H1 (cell line): ENCODE measurements at regions not wholly inside any gene's neighbourhood (a gene's known extent, or its start where the extent isn't known, plus 50 kb on each side); places are given as distances from the start of the nearest gene placed in this dataset.

Source experiments
- CTCF ChIA-PET: fragments of 300-600 bp; sonication (Branson Sonifier 250); formaldehyde crosslinking; loops from one replicate; lab custom pipeline; 2021; ENCODE audit not compliant: partially characterized antibody; lab: Charles Lee
- POLR2A ChIA-PET: fragments of 300-600 bp; sonication (Branson Sonifier 250); formaldehyde crosslinking; loops from one replicate; lab custom pipeline; 2021; ENCODE audit warnings: inconsistent platforms; ENCODE audit not compliant: partially characterized antibody; lab: Charles Lee
- DNase-seq, 2 experiments: peaks; one replicate each; pipeline versions ENCODE4 v3.0.0 to v3.0.0-alpha.2; 2010 to 2022; ENCODE audit warnings: low spot score in 2 of 2, low read depth in 1 of 2, mixed read lengths in 1 of 2
- FAIRE-seq: peaks from 2 replicates; lab custom pipeline; 2011; peaks lifted over from hg19 to GRCh38; lab: Jason Lieb, UNC
- H2AFZ ChIP-seq: 2 replicates; pipeline ENCODE4 v1.8.1; 2012; ENCODE audit warnings: low read length, inconsistent platforms
- H2AK5ac ChIP-seq: 2 replicates; pipeline ENCODE4 v1.6.1; 2013; ENCODE audit warnings: low read depth, low read length
- H2BK120ac ChIP-seq: replicated peaks from 2 replicates; pipeline ENCODE3; 2013; ENCODE audit warnings: low read depth, low read length, inconsistent platforms
- H2BK12ac ChIP-seq: 2 replicates; pipeline ENCODE4 v1.6.1; 2013; ENCODE audit warnings: low read depth, low read length
- H2BK15ac ChIP-seq: 2 replicates; pipeline ENCODE4 v1.6.1; 2013; ENCODE audit warnings: low read length
- H2BK20ac ChIP-seq: 2 replicates; pipeline ENCODE4 v1.6.1; 2013; ENCODE audit warnings: low read length
- H2BK5ac ChIP-seq: 2 replicates; pipeline ENCODE4 v1.6.1; 2013; ENCODE audit warnings: low read depth, low read length
- H3K14ac ChIP-seq: 2 replicates; pipeline ENCODE4 v1.6.1; 2013; ENCODE audit warnings: inconsistent platforms; ENCODE audit not compliant: insufficient read length
- H3K18ac ChIP-seq: 2 replicates; pipeline ENCODE4 v1.6.1; 2013; ENCODE audit warnings: low read length; ENCODE audit errors: extremely low read depth
- H3K23ac ChIP-seq: 2 replicates; pipeline ENCODE4 v1.6.1; 2013; ENCODE audit warnings: inconsistent platforms; ENCODE audit not compliant: insufficient read length
- H3K23me2 ChIP-seq: 2 replicates; pipeline ENCODE4 v1.6.1; 2013; ENCODE audit warnings: low read depth, low read length
- H3K27ac ChIP-seq: 2 replicates; pipeline ENCODE4 v1.6.1; 2011; ENCODE audit warnings: low read depth, low read length, inconsistent platforms
- H3K27me3 ChIP-seq, 4 experiments: replicated peaks in 1 of 4; 1 replicate in 1 of 4; 2 replicates in 3 of 4; pipeline versions ENCODE4 v1.6.1 to v1.8.1; 2011 to 2013; ENCODE audit warnings: low read length in 3 of 4, mild to moderate bottlenecking in 3 of 4, inconsistent platforms in 2 of 4, mixed read lengths in 2 of 4, moderate library complexity in 1 of 4; ENCODE audit not compliant: control insufficient read depth in 3 of 4, insufficient read depth in 3 of 4; ENCODE audit errors: extremely low read depth in 1 of 4
- H3K36me3 ChIP-seq, 4 experiments: 2 replicates each; pipeline versions ENCODE4 v1.6.1 to v1.8.1; 2011 to 2013; ENCODE audit warnings: mild to moderate bottlenecking in 4 of 4, low read length in 3 of 4, moderate library complexity in 2 of 4, control low read depth in 1 of 4, inconsistent platforms in 1 of 4; ENCODE audit not compliant: insufficient read depth in 4 of 4, control insufficient read depth in 2 of 4
- H3K4ac ChIP-seq: replicated peaks from 2 replicates; pipeline ENCODE3; 2013; ENCODE audit warnings: low read length, low read depth, mixed read lengths, inconsistent platforms; ENCODE audit not compliant: insufficient read length
- H3K4me1 ChIP-seq, 4 experiments: replicated peaks in 1 of 4; 1 replicate in 1 of 4; 2 replicates in 3 of 4; pipeline versions ENCODE4 v1.6.1 to v1.8.1; 2011 to 2013; ENCODE audit warnings: low read length in 3 of 4, inconsistent platforms in 2 of 4, mixed read lengths in 1 of 4; ENCODE audit not compliant: insufficient read depth in 4 of 4, control insufficient read depth in 3 of 4
- H3K4me2 ChIP-seq, 2 experiments: 2 replicates each; pipeline versions ENCODE4 v1.6.1 to v1.8.1; 2011 to 2013; ENCODE audit warnings: low read depth in 2 of 2, low read length in 2 of 2, control low read depth in 1 of 2, inconsistent platforms in 1 of 2, mild to moderate bottlenecking in 1 of 2; ENCODE audit not compliant: insufficient read depth in 1 of 2
- H3K4me3 ChIP-seq, 4 experiments: fragments of 200-600, 300-600 bp in 1 of 4; sonication (generic), shearing (Covaris generic), sonication (Bioruptor Twin) in 1 of 4; 2 replicates each; pipeline versions ENCODE4 v1.5.1 to v1.8.1; 2011 to 2016; ENCODE audit warnings: low read length in 4 of 4, low read depth in 3 of 4, control low read depth in 2 of 4, inconsistent platforms in 2 of 4, mild to moderate bottlenecking in 2 of 4, mixed read lengths in 1 of 4, moderate library complexity in 1 of 4; ENCODE audit not compliant: insufficient read depth in 2 of 4; ENCODE audit errors: extremely low read depth in 1 of 4
- H3K56ac ChIP-seq: replicated peaks from 2 replicates; pipeline ENCODE3; 2013; ENCODE audit warnings: low read depth, mild to moderate bottlenecking, mixed read lengths, low read length, inconsistent platforms; ENCODE audit not compliant: insufficient read length
- H3K79me1 ChIP-seq: 2 replicates; pipeline ENCODE4 v1.6.1; 2013; ENCODE audit warnings: low read depth, low read length, control low read depth
- H3K79me2 ChIP-seq, 2 experiments: 2 replicates each; pipeline versions ENCODE4 v1.6.1 to v1.8.1; 2012 to 2013; ENCODE audit warnings: low read length in 2 of 2, mild to moderate bottlenecking in 2 of 2, inconsistent platforms in 1 of 2; ENCODE audit not compliant: insufficient read depth in 2 of 2, control insufficient read depth in 1 of 2
- H3K9ac ChIP-seq, 4 experiments: replicated peaks in 1 of 4; 1 replicate in 1 of 4; 2 replicates in 3 of 4; pipeline versions ENCODE4 v1.6.1 to v1.8.1; 2011 to 2013; ENCODE audit warnings: low read depth in 3 of 4, low read length in 3 of 4, control low read depth in 2 of 4, mild to moderate bottlenecking in 2 of 4, moderate library complexity in 2 of 4, inconsistent platforms in 1 of 4; ENCODE audit errors: extremely low read depth in 1 of 4
- H3K9me3 ChIP-seq, 2 experiments: 2 replicates each; pipeline versions ENCODE4 v1.6.1 to v1.8.1; 2012 to 2013; ENCODE audit warnings: mild to moderate bottlenecking in 2 of 2, moderate library complexity in 2 of 2, control low read depth in 1 of 2, inconsistent platforms in 1 of 2, low read depth in 1 of 2, low read length in 1 of 2, mixed read lengths in 1 of 2; ENCODE audit not compliant: insufficient read depth in 2 of 2
- H4K20me1 ChIP-seq, 2 experiments: replicated peaks in 1 of 2; 2 replicates each; pipeline versions ENCODE3 to v1.8.1; 2011 to 2013; ENCODE audit warnings: inconsistent platforms in 2 of 2, low read length in 2 of 2, mild to moderate bottlenecking in 1 of 2; ENCODE audit not compliant: insufficient read depth in 2 of 2, control insufficient read depth in 1 of 2
- H4K5ac ChIP-seq: 2 replicates; pipeline ENCODE4 v1.6.1; 2013; ENCODE audit warnings: low read length, low read depth, mixed read lengths, inconsistent platforms; ENCODE audit not compliant: insufficient read length
- H4K8ac ChIP-seq: 2 replicates; pipeline ENCODE4 v1.8.0; 2013; ENCODE audit warnings: mild to moderate bottlenecking, moderate library complexity, low read length, inconsistent platforms; ENCODE audit not compliant: insufficient read depth; ENCODE audit errors: extremely low read depth
- H4K91ac ChIP-seq: replicated peaks from 2 replicates; pipeline ENCODE3; 2013; ENCODE audit warnings: low read length, mixed read lengths, inconsistent platforms; ENCODE audit not compliant: insufficient read length
- ASH2L ChIP-seq: fragments of 200-600, 300-600 bp; sonication (generic); IDR thresholded peaks from one replicate; pipeline ENCODE4 v1.7.1; 2017; ENCODE audit warnings: low read length
- CHD1 ChIP-seq: IDR thresholded peaks from 2 replicates; pipeline ENCODE4 v1.6.1; 2012; ENCODE audit warnings: low read depth, low read length, improper control_type of control experiment
- CHD2 ChIP-seq: IDR thresholded peaks from 2 replicates; pipeline ENCODE4 v1.6.1; 2012; ENCODE audit warnings: low read length, improper control_type of control experiment
- EGR1 ChIP-seq: IDR thresholded peaks from 2 replicates; pipeline ENCODE4 v1.6.1; 2011; ENCODE audit warnings: low read depth, low read length, borderline replicate concordance
- JUN ChIP-seq: IDR thresholded peaks from 2 replicates; pipeline ENCODE4 v1.6.1; 2011; ENCODE audit warnings: low read depth, mild to moderate bottlenecking, improper control_type of control experiment, low read length
- RAD21 ChIP-seq, 2 experiments: IDR thresholded peaks in 1 of 2; conservative IDR thresholded peaks in 1 of 2; 2 replicates each; pipeline ENCODE4 v1.6.1; 2011; ENCODE audit warnings: low read depth in 2 of 2, low read length in 2 of 2, improper control_type of control experiment in 1 of 2, inconsistent platforms in 1 of 2, mild to moderate bottlenecking in 1 of 2, moderate library complexity in 1 of 2
- RBBP5 ChIP-seq: IDR thresholded peaks from 2 replicates; pipeline ENCODE4 v1.7.1; 2012; ENCODE audit warnings: low read depth, mild to moderate bottlenecking, inconsistent platforms, low read length, moderate library complexity, borderline replicate concordance
- SAP30 ChIP-seq: fragments of 300-600 bp; sonication (generic); IDR thresholded peaks from 2 replicates; pipeline ENCODE4 v1.7.1; 2012; ENCODE audit warnings: low read length, moderate library complexity, mild to moderate bottlenecking, inconsistent platforms; ENCODE audit not compliant: insufficient read depth, insufficient replicate concordance
- SP4 ChIP-seq: IDR thresholded peaks from 2 replicates; pipeline ENCODE4 v1.6.1; 2012; ENCODE audit warnings: low read length, inconsistent platforms
- TAF7 ChIP-seq: optimal IDR thresholded peaks from 2 replicates; pipeline ENCODE3; 2011; ENCODE audit warnings: low read depth, mild to moderate bottlenecking, inconsistent platforms, low read length, moderate library complexity, borderline replicate concordance
- WGBS, 2 experiments: shearing (Covaris generic) in 1 of 2; methylation state at CpG; one replicate each; pipeline versions ENCODE4 v1.1.6 to v1.1.7; 2013 to 2015; ENCODE audit warnings: low lambda C conversion rate in 2 of 2, mixed read lengths in 2 of 2, inconsistent platforms in 1 of 2, low coverage in 1 of 2, missing lambda C conversion rate in 1 of 2; ENCODE audit not compliant: insufficient replicate concordance in 2 of 2, insufficient coverage in 1 of 2, insufficient read length in 1 of 2; ENCODE audit errors: extremely low coverage in 1 of 2, missing lambda C conversion rate in 1 of 2; 5-methylcytosine and 5-hydroxymethylcytosine counted together
- TF ChIP-seq, protein P1 (sequence below), 3 experiments: IDR thresholded peaks; 1 replicate in 2 of 3; 2 replicates in 1 of 3; pipeline versions ENCODE4 v1.5.1 to v1.6.1; 2011; ENCODE audit warnings: low read length in 3 of 3, mild to moderate bottlenecking in 3 of 3, inconsistent platforms in 2 of 3, low read depth in 1 of 3, moderate library complexity in 1 of 3; ENCODE audit not compliant: insufficient read depth in 1 of 3; ENCODE audit errors: control extremely low read depth in 1 of 3

DNA sequence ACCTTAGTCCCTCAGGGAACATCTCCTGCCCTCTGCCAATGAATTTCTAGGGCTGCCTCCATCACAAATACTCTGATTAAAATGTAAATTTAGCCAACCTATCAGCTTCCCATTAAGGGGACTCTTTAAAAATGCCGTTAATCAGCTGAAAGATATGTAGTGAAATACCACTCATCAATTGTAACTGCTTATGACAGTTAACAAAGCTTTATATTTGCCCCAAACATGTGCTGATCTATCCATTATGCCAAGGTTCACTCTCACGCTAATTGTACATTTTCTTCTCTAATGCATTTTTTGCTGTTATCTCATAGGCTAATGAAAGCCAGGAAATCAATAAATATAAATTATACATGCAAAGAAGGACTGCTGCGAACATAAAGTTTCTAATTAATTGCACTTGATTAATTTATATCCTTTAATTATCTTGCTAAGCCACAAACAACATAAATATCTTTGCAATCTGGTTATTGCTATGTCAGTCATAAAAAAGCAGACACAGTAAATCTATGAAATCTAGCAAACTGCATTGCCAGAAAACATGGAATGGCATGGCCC is 601.4 kb upstream of the SALL1 start:
- no peak overlapping the region for H4K5ac ChIP-seq
- no peak overlapping the region for H2AFZ ChIP-seq
- no peaks in the 10 kb centered on the region for H4K20me1 ChIP-seq
- H3K9ac ChIP-seq = no peak overlapping the region
- no peak overlapping the region for H2BK12ac ChIP-seq
- no peak overlapping the region for H2BK20ac ChIP-seq
- no peak overlapping the region for H2BK5ac ChIP-seq
- no peak overlapping the region for H3K4me2 ChIP-seq
- no peak overlapping the region for H4K91ac ChIP-seq
- H3K23me2 ChIP-seq = no peaks in the 10 kb centered on the region
- H2BK120ac ChIP-seq = no peak overlapping the region
- H3K79me1 ChIP-seq = no peaks in the 10 kb centered on the region
- H3K36me3 ChIP-seq = no peaks in the 10 kb centered on the region
- no peak overlapping the region for H3K4me3 ChIP-seq
- H3K18ac ChIP-seq = no peak overlapping the region
- H3K56ac ChIP-seq = no peak overlapping the region
- H3K23ac ChIP-seq = no peak overlapping the region
- no peaks in the 10 kb centered on the region for H3K27me3 ChIP-seq
- WGBS, 2 experiments = 89% methylated on average over 3 of the region's 3 CpGs; no CpG with 5 or more reads in 1 of the 2 experiments
- H3K79me2 ChIP-seq = no peaks in the 10 kb centered on the region
- no peak overlapping the region for H3K27ac ChIP-seq
- H3K9me3 ChIP-seq = no peaks in the 10 kb centered on the region
- peaks cover 1 to 9% (median 3%) of the 10 kb centered on the region in 4 experiments; a peak in 5 of 7 replicates for H3K4me1 ChIP-seq
- H3K14ac ChIP-seq = no peak overlapping the region
- ChIA-PET CTCF (interaction anchor here (0.8 to 1.4 kb wide), 2 partner anchors 11 to 28 kb away, joined by 3 read pairs; no protein-coding TSS in a partner anchor), POLR2A (no interaction called here)
- no peak overlapping the region for H4K8ac ChIP-seq
- no peak for FAIRE-seq
- no peak overlapping the region for H2AK5ac ChIP-seq
- H2BK15ac ChIP-seq = no peak overlapping the region
- no peak for DNase-seq
- H3K4ac ChIP-seq = no peak overlapping the region
- TF ChIP-seq ASH2L (no peak), JUN (no peak), EGR1 (no peak), RBBP5 (no peak), SP4 (no peak), SAP30 (no peak), CHD1 (no peak), TAF7 (no peak), CHD2 (no peak), RAD21 (IDR thresholded peaks at IDR 0.05 in 1 of 2, conservative IDR thresholded peaks at IDR 0.05 in 1 of 2; ENCODE audit: low read depth in 2 of 2, low read length in 2 of 2) (no peak)
- TF ChIP-seq, protein P1, sequence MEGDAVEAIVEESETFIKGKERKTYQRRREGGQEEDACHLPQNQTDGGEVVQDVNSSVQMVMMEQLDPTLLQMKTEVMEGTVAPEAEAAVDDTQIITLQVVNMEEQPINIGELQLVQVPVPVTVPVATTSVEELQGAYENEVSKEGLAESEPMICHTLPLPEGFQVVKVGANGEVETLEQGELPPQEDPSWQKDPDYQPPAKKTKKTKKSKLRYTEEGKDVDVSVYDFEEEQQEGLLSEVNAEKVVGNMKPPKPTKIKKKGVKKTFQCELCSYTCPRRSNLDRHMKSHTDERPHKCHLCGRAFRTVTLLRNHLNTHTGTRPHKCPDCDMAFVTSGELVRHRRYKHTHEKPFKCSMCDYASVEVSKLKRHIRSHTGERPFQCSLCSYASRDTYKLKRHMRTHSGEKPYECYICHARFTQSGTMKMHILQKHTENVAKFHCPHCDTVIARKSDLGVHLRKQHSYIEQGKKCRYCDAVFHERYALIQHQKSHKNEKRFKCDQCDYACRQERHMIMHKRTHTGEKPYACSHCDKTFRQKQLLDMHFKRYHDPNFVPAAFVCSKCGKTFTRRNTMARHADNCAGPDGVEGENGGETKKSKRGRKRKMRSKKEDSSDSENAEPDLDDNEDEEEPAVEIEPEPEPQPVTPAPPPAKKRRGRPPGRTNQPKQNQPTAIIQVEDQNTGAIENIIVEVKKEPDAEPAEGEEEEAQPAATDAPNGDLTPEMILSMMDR (IDR thresholded peaks at IDR 0.05; ENCODE audit: control extremely low read depth in 1 of 3, insufficient read depth in 1 of 3, low read depth in 1 of 3, low read length in 3 of 3) = no peak
